ENCODE measurements at regions not wholly inside any gene's neighbourhood (a gene's known extent, or its start where the extent isn't known, plus 50 kb on each side); places are given as distances from the start of the nearest gene placed in this dataset.

DNA sequence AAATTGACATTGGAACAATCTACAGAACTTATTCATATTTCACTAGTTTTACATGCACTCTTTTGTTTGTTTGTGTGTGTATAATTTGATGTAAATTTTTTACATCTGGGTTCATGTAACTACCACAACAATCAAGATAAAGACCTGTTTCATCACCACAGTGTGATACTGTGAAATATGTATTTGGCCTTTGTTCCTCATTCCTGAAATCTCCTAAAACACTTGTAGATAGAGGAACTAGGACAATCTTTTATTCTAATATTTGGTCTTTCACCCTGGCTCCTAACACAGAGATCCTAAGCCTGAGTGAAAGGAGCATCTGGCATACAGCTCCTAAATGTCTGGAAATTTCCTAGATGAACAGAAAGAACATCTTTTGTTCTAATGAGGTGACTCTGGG, 155.0 kb upstream of the GPR149 start:
- intact Hi-C loops (cut with DNase I; ENCODE audit: low total_unique reads), result no loop called here
- TF ChIP-seq, protein P1, sequence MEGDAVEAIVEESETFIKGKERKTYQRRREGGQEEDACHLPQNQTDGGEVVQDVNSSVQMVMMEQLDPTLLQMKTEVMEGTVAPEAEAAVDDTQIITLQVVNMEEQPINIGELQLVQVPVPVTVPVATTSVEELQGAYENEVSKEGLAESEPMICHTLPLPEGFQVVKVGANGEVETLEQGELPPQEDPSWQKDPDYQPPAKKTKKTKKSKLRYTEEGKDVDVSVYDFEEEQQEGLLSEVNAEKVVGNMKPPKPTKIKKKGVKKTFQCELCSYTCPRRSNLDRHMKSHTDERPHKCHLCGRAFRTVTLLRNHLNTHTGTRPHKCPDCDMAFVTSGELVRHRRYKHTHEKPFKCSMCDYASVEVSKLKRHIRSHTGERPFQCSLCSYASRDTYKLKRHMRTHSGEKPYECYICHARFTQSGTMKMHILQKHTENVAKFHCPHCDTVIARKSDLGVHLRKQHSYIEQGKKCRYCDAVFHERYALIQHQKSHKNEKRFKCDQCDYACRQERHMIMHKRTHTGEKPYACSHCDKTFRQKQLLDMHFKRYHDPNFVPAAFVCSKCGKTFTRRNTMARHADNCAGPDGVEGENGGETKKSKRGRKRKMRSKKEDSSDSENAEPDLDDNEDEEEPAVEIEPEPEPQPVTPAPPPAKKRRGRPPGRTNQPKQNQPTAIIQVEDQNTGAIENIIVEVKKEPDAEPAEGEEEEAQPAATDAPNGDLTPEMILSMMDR (IDR thresholded peaks at IDR 0.05), result no peak
- TF ChIP-seq POLR2A (IDR thresholded peaks at IDR 0.05), result no peak
- no peak for DNase-seq (ENCODE audit: low spot score in 2 of 2)
- H3K4me3 ChIP-seq (ENCODE audit: low read depth, poor library complexity, severe bottlenecking), result no peak overlapping the region

DNA sequence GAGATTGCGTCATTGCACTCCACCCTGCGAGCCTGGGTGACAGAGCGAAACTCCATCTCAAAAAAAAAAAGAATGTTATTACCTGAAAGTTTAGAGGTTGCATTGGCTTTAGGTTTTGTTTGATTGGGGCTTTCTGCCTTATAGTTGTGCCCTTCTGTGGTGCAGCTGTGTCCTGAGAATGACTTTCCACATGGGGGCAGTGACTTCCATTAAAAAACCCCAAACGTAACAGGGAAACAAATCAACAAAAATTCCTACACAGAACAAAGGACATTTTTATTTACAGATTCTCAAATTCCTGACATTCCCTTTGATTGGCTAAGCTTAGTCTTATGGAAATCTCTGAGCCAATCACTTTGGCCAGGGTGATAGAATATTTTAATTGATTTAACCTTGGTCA, 154.1 kb upstream of the GPR149 start:
- WGBS, 2 donors, result 74 to 87% methylated on average over 4 of the region's 4 CpGs
- DNase-seq (ENCODE audit: low spot score in 2 of 2), result no peak
- TF ChIP-seq POLR2A (IDR thresholded peaks at IDR 0.05), result no peak
- TF ChIP-seq, protein P1 (IDR thresholded peaks at IDR 0.05), result no peak
- H3K4me3 ChIP-seq (ENCODE audit: low read depth, poor library complexity, severe bottlenecking), result no peak overlapping the region
- intact Hi-C loops (cut with DNase I; ENCODE audit: low total_unique reads), result no loop called here

DNA sequence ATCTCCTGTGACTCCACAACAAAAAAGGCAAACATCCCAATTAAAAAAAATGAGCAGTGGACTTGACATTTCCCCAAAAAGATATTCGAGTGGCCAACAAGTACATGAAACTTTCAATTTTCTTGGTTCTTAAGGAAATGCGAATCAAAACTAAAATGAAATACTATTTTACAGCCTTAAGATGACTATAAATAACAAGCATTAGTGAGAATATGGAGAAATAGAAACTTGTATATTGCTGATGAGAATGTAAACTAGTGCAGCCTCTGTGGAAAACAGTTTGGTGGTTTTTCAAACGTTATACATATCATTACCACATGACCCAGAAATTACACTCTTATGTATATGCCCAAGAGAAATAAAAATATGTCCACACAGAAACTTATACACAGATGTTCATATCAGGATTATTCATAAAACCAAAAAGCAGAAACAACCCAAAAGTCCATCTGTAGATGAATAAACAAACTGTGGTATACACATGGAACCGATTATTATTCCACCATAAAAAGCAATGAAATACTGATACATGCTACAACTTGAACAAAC, 153.2 kb upstream of the GPR149 start:
- no peak overlapping the region for H3K4me3 ChIP-seq (ENCODE audit: low read depth, poor library complexity, severe bottlenecking)
- intact Hi-C loops (cut with DNase I; ENCODE audit: low total_unique reads), result no loop called here
- 54 to 60% methylated on average over 4 of the region's 4 CpGs for WGBS, 2 donors
- no peak for DNase-seq (ENCODE audit: low spot score in 2 of 2)
- no peak for TF ChIP-seq POLR2A (IDR thresholded peaks at IDR 0.05)
- TF ChIP-seq, protein P1 (IDR thresholded peaks at IDR 0.05), result no peak

DNA sequence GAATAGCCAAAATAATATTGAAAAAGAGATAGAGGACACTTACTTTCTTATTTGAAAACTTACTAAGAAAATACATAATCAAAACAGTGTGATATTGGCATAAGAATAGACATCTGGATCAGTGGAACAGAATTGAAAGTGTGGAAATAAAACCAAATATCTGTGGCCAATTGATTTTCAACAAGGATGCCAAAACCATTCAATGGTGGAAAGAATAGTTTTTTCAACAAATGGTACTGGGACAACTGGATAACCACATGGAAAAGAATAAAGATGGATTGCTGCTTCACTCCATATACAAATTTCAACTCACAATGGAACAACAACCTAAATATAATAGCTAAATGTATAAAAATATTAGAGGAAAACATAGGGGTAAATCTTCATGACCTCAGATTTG, 152.5 kb upstream of the GPR149 start:
- intact Hi-C loops (cut with DNase I; ENCODE audit: low total_unique reads), result no loop called here
- TF ChIP-seq POLR2A (IDR thresholded peaks at IDR 0.05), result no peak
- TF ChIP-seq, protein P1 (IDR thresholded peaks at IDR 0.05), result no peak
- H3K4me3 ChIP-seq (ENCODE audit: low read depth, poor library complexity, severe bottlenecking), result no peak overlapping the region
- no peak for DNase-seq (ENCODE audit: low spot score in 2 of 2)

DNA sequence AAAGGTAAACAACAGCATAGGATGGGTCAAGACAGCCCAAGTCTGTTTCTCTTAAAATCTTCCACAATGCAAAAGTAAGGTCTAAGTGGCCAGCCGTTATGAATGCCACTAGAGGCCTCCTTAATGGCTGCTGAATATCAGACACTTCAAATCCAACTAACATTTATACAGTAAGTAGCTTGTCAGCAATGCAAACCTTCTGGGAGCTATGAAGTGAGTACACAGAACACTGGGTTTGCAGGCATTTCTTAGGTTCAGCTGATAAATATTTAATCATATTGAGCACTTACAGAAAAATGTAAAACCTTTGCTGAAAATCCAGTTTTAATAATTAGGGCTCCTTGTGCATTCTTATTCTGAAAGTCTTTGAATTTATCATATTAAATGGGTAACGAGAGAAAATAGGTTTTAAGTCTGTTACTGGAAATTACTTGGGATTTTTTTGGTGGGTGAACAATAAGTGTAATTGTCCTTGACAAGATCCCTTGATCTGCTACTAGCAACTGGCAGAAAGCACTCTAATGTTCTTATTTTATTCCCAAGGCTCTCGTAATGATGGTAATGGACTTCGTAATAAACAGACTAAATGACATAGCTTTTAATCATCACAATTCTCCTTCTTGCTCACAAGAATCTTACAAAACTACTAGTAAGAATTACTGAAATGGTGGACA, 141.7 kb upstream of the GPR149 start:
- no peak overlapping the region for H3K4me3 ChIP-seq (ENCODE audit: low read depth, poor library complexity, severe bottlenecking)
- no peak for DNase-seq (ENCODE audit: low spot score in 2 of 2)
- TF ChIP-seq, protein P1 (IDR thresholded peaks at IDR 0.05), result no peak
- no peak for TF ChIP-seq POLR2A (IDR thresholded peaks at IDR 0.05)
- WGBS, 2 donors, result 63 to 70% methylated on average over 4 of the region's 4 CpGs
- intact Hi-C loops (cut with DNase I; ENCODE audit: low total_unique reads), result no loop called here

DNA sequence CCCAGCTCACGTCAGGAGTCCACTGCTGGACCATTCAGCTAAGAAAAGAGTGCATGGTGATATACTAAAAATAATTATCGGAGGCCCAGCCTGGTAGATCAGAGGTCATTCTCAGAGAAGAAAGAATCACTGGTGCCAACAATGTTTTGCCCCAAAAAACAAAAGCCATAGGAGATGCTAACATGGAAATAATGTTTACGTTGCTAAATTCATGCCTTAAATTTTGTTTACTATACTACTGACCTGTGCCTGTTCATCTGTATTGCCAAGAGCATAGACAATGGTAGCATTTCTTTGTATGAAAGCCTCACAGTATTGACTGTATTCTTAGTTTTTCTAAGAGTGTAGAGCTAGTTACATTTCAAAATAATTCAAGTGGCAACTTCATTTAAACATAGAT, 138.1 kb upstream of the GPR149 start:
- 86 to 89% methylated on average over 3 of the region's 3 CpGs for WGBS, 2 donors
- no peak for DNase-seq (ENCODE audit: low spot score in 2 of 2)
- intact Hi-C loops (cut with DNase I; ENCODE audit: low total_unique reads), result no loop called here
- TF ChIP-seq POLR2A (IDR thresholded peaks at IDR 0.05), result no peak
- TF ChIP-seq, protein P1 (IDR thresholded peaks at IDR 0.05), result no peak
- no peak overlapping the region for H3K4me3 ChIP-seq (ENCODE audit: low read depth, poor library complexity, severe bottlenecking)

All from lower leg skin (tissue), 4 donors.